ENCODE measurements at regions not wholly inside any gene's neighbourhood (a gene's known extent, or its start where the extent isn't known, plus 50 kb on each side); places are given as distances from the start of the nearest gene placed in this dataset.

GRCh38 chr4:160772668-160773067, 1391.1 kb downstream of the FSTL5 start:
- no peak for DNase-seq

- no peak for DNase-seq
Measured at GRCh38 chr4:160795216-160795615, 1368.6 kb downstream of the FSTL5 start.

- no peak for DNase-seq
Measured at GRCh38 chr4:160808174-160808573, 1355.6 kb downstream of the FSTL5 start.

GRCh38 chr4:160809576-160809975, 1354.2 kb downstream of the FSTL5 start:
- DNase-seq: no peak

- no peak for DNase-seq
Measured at GRCh38 chr4:160810424-160810823, 1353.4 kb downstream of the FSTL5 start.

GRCh38 chr4:160810941-160811340, 1352.9 kb downstream of the FSTL5 start:
- DNase-seq: no peak

- no peak for DNase-seq
Measured at GRCh38 chr4:160811956-160812355, 1351.8 kb downstream of the FSTL5 start.

- no peak for DNase-seq
Measured at GRCh38 chr4:160814726-160815125, 1349.1 kb downstream of the FSTL5 start.

GRCh38 chr4:160818571-160818970, 1345.2 kb downstream of the FSTL5 start:
- DNase-seq: no peak

GRCh38 chr4:160819791-160820190, 1344.0 kb downstream of the FSTL5 start:
- DNase-seq: no peak

GRCh38 chr4:160824481-160824880, 1339.3 kb downstream of the FSTL5 start:
- DNase-seq: no peak

- DNase-seq: no peak
Measured at GRCh38 chr4:160825644-160826338, 1338.0 kb downstream of the FSTL5 start.

GRCh38 chr4:160826339-160826679, 1337.5 kb downstream of the FSTL5 start:
- no peak for DNase-seq

- DNase-seq: no peak
Measured at GRCh38 chr4:160831165-160831922, 1332.5 kb downstream of the FSTL5 start.

GRCh38 chr4:160835789-160836188, 1328.0 kb downstream of the FSTL5 start:
- DNase-seq: no peak

GRCh38 chr4:160836431-160836830, 1327.4 kb downstream of the FSTL5 start:
- no peak for DNase-seq

GRCh38 chr4:160846121-160846520, 1317.7 kb downstream of the FSTL5 start:
- DNase-seq: no peak

- peak; percentile 6 for DNase-seq
Measured at GRCh38 chr4:160847228-160847627, 1316.6 kb downstream of the FSTL5 start.

- no peak for DNase-seq
Measured at GRCh38 chr4:160848489-160848888, 1315.3 kb downstream of the FSTL5 start.

GRCh38 chr4:160848901-160849760, 1314.7 kb downstream of the FSTL5 start:
- no peak for DNase-seq

GRCh38 chr4:160864253-160864652, 1299.5 kb downstream of the FSTL5 start:
- DNase-seq: no peak

GRCh38 chr4:160869899-160870298, 1293.9 kb downstream of the FSTL5 start:
- no peak for DNase-seq

GRCh38 chr4:160872491-160872890, 1291.3 kb downstream of the FSTL5 start:
- no peak for DNase-seq

Data from NCI-H526 treated with DMSO at 0.1 percent for 48 hours (cell line).